GM19035 (cell line): ENCODE measurements at regions not wholly inside any gene's neighbourhood (a gene's known extent, or its start where the extent isn't known, plus 50 kb on each side); places are given as distances from the start of the nearest gene placed in this dataset.
A peak's percentile ranks its signal among the peaks of the same experiment; 100 is the strongest.
"Not testable (repeated sequence)": the region's sequence is repeated elsewhere in the genome, so short reads cannot be mapped to it uniquely, and the experiment has no call there.

Source experiments
- ATAC-seq: cut with Tn5 transposase; IDR thresholded peaks from one replicate; pipeline ENCODE4 v1.9.1; 2021; ENCODE audit not compliant: unreplicated experiment

DNA sequence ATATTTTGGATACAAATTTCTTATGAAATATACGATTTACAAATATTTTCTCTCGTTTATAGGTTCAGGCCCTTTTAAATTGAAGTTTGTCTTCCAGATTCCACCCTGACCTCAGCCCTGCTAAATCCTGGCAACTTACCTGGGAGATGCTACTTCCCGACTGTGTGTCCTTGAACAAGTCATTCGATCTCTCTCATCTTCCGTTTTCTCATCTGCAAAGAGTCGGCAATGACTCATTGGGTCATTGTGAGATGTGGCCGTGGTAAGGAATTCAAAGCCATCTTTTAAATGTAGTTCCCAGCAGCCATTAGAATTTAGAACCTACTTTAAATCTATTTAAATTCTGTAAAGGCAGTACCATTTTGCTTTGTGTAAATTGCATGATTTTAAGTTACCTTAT lies 72.5 kb downstream of the LHX2 start:
- no peak for ATAC-seq

DNA sequence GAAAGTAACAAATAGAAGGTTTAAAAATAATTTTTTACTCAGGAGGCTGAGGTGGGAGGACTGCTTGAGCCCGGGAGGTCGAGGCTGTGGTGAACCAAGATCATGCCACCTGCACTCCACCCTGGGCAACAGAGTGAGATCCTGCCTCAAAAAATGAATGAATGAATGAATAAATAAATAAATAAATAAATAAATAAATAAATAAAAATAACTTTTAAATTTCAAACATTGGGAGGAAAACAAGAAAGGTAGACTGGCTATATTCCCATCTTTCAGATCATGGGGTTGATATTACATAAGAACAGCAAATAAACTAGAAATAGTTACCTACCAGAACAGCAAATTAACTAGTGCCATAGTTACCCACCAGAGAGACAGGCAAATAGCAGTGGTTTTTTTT lies 75.7 kb downstream of the LHX2 start:
- no peak for ATAC-seq

DNA sequence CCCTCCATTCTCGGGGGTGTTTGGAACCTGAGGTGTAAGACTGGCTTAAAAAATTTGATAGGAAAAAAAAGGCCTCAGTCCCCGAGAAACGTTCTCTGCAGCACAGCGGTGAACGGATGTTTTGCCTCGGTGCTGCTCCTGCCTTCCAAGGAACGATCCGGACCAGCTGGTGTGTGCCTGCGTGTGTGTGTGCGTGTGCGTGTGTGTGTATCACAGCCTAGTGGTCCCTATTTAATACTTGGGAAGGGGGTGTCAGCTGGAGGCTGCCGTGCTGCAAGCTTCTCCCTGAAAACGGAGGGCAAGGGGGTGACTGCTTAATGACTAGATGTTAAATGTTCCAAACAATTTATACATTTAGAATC lies 76.9 kb downstream of the LHX2 start:
- ATAC-seq: no peak

DNA sequence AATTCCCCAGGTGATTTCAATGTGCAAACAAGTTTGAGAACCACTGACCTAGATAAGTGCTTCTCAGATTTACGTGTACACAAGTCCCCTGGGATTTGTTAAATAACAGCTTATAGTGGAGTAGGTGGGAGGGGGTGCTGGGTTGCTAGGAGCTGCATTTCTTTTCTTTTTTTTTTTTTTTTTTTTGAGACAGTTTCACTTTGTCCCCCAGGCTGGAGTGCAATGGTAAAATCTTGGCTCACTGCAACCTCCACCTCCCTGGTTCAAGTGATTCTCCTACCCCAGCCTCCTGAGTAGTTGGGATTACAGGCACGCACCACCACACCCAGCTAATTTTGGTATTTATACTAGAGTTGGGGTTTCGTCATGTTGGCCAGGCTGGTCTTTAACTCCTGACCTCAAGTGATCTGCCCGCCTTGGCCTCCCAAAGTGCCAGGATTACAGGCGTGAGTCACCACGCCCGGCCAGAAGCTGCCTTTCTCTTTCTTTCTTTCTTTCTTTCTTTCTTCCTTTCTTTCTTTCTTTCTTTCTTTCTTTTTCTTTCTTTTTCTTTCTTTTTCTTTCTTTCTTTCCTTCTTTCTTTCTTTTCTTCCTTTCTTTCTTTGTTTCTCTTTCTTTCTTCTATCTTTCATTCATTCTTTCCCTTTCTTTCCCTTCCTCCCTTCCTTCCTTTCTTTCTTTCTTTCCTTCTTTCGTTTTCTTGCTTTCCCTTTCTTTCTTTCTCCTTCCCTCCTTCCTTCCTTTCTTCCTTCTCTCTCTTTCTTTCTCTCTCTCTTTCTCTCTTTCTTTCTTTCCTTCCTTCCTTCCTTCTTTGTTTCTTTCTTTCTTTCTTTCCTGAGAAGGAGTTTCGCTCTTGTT lies 78.3 kb downstream of the LHX2 start:
- peak; percentile 71 for ATAC-seq

DNA sequence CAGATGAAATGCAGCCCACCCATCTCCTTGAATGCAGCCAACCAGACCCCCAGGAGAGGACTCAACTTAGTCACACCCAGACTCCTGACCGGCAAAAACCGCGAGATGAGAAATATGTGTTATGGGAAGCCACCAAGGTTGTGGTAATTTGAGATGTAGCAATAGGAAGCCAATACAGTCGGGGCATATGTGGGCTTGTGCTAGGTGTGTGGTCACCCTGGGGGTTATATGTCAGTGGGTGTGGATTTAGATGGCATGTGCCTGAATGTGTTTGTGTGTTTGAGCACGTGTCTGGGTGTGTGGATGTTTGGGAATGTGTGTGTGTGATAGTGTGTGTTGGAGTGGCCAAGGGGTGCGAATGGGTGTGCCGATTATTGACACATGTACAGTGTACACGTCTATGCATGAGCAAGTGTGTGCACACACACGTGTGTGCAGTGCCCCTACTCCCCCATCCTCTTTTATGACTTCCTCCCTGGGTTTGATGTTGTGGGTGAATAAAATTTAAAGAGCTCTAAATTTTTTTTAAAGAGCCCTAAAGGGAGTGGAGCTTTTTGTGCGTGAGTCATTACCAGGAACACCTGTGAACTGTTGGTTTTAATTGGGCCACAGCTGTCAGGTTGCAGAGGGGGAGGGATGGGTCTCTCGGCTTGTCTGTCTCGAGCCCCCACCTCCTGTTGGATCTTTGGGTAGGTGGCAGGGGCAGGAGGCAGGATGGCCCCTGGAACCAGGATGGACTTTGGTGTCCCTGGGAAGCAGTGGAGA lies 86.8 kb downstream of the LHX2 start:
- ATAC-seq: no peak

DNA sequence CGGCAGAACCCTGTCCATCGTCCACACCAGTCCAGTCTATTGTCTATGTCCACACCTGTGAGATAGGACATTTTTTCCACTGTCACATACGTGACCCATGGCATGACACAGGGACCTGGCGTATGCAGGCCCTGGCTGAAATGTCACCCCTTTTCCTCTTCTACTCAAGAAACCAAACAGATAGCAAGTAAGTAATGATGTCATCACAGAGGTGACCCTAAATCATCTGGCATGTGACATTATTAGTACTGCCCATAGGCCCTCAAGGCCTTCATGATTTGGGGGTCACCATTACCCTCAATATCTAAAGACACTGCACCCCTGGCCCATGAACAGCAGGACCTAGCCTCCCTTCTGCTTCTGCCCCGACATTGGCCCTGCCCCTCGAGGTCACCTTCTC lies 88.3 kb downstream of the LHX2 start:
- no peak for ATAC-seq

DNA sequence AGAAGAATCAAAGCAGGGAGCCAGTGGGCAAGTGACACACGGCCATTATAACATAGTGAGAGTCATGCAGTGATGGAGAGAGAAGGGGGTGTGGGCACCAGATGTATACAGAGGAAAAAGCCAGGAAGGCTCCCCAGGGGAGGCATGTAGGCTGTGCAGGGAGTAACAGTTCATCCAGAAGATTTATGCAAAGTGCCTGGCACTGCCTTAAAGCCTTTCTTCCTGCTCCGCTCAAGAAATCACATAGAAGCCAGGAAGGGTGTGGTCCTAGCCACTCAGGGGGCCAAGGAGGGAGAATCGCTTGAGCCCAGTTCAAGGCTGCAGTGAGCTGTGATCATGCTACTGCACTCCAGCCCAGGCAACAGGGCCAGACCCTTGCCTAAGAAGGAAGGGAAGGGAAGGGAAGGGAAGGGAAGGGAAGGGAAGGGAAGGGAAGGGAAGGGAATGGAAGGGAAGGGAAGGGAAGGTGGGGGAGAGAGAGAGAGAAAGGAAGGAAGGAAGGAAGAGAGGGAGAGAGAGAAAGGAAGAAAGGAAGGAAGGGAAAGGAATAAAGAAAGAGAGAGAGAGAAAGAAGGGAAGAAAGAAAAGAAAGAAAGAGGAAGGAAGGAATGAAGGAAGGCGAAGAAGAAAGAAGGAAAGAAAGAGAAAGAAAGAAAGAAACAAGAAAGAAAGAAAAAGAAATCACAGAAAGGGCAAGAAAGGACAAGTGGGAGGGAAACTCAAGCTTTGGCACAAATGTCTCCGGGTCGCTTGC lies 89.8 kb downstream of the LHX2 start:
- no peak for ATAC-seq

DNA sequence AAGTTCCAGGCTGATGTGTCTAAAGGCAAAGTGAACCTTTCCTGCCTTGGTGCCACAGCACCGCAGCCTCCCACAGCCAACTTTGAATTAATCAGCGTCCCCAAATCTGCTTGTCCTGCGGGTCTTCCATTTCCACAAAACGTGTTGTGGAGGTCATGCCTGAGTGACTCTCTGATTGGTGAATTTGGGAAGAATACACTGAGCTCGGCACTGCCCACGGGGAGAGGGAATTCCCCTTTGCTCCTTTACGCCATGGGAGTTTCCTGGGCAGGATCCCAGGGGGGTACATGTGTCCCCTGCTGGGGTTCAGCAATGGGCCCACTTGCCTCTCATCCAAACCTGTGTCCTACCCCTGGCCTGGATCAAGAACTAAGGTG lies 90.4 kb downstream of the LHX2 start:
- no peak for ATAC-seq

DNA sequence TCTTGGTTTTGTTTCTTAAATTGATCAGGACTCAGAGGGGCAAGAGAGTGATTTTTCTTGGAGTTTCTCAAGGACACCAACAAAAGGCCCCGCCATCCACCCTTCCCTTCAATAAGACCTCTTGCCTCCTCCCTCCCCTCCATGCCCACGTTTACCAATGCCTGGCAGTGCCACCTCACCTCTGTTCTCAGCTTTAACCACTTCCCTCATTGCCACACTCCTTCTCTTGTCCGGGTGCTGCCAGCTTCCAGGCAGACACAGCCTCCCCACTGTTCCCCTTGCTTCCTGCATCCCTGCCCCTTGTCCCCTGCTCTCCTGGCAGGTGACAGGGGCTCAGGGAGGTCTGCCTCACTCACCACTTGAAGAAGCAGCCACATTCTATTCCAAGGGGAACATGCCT lies 90.8 kb downstream of the LHX2 start:
- ATAC-seq: no peak

DNA sequence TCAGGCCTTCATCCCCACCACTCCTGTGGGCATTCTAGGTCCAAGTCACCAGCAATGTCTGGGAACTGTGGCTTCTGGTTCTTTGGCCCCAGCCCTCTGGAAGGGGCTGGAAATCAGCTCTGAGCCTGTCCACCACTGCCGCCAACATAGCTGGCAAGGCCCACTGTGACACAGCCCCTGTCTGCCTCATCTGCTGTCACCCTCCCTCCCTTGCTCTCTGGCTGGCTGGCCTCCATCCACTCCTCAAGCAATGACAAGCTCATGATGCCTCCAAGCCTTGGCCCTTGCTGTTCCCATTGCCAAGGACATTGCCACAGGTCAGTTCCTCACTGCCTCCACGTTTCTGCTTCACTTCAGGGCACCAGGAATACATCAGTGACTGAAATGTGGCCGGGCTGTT lies 93.7 kb downstream of the LHX2 start:
- ATAC-seq: no peak

DNA sequence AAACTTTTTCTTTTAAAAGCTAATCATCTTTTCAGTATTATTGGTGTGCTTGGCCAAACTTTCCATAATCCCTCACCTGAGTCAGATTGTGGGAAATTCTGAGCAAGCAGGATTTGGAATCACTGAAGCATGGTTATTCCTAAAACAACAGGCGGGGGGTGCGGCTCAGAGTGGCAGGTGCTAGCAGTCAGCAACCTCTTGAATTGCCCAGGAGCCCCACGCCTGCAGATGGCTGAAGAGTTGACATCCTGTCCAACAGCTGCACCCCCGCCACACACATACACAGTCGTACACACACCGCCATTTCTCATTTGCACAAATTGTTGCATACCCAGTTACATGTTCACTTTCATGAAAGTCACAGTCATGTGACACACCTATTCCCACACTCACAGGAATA lies 96.6 kb downstream of the LHX2 start:
- no peak for ATAC-seq

DNA sequence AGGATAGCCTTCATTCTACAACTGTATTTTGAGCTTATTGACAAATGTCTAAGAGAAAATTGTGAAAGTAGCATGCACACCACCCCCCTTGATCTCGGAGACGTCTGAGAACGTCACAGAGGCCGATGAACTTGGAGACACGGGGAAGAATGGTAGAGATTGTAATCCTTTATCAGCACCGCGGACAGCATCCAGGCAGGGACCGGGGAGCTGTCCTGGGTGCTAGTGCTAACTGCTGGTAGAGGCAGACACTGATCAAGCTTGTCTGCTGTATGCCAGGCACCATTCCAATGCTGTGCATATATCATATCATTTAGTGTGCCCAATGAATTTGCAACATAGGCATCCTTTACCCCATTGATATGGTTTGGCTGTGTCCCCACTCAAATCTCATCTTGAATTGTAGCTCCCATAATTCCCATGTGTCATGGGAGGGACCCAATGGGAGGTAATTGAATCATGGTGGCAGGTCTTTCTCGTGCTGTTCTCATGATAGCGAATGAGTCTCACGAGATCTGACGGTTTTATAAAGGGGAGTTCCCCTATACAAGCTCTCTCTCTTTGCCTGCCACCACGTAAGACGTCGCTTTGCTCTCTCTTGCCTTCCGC lies 98.8 kb downstream of the LHX2 start:
- ATAC-seq: no peak

DNA sequence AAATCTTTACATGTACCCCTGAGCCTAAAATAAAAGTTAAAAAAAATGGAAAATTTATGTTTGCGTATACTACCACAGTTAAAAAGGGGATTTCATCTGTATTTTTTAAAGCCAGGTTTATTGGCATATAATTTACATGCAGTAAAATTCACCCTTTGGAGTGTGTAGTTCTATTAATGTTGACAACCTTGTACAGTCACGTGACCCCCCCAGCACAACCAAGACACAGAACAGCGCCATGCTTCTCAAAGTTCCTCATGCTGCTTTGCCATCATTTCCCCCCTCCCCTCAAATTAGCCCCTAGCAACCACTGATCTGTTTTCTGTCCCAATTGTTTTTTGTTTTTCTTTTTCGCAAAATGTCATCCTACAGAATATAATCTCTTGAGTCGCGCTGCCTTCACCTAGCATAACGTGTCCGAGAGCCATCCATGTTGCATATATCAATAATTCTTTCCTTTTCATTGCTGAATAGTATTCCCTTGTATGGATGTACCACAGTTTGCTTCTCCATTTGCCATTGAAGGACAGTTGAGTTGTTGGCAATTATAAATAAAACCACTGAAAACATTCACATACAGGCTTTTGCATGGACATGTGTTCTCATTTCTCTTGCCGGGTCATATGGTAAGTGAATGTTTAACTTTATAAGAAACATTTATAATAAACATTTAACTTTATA lies 105.3 kb downstream of the LHX2 start:
- ATAC-seq: no peak

DNA sequence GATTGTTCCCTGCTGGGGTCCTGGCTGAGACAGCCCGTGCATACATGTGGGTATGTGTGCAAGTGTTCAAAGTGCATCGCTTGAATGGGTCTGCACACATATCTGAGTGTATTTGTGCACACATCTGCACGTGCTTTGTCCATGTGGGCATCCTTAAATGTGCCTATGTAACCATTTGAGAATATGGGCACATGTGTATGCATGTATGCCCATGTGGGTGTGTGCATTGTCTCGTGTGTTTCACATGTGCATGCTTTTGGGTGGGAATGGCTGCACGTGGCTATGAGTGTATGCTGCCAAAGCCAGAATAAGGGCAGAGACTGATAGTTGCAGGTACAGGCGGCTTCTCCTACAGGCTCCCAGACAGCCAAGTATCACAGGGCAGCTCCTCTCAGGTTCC lies 107.3 kb downstream of the LHX2 start:
- ATAC-seq: no peak

DNA sequence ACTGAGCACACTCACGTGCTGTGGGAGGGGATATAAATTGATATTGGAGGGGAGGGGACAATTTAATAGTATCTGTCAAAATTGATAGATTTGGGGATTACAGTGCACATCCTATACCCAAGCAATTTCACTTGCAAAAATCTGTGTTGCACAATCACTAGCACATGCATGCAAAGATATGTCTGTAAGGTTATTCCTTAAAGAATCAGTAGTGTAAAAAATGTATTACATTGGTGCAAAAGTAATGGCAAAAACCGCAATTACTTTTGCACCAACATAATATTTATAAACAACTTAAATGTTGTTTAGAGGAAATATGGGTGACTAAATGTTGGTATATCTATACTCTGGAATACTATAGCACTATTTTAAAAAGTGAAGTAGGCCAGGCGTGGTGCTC lies 108.7 kb downstream of the LHX2 start:
- ATAC-seq: no peak

DNA sequence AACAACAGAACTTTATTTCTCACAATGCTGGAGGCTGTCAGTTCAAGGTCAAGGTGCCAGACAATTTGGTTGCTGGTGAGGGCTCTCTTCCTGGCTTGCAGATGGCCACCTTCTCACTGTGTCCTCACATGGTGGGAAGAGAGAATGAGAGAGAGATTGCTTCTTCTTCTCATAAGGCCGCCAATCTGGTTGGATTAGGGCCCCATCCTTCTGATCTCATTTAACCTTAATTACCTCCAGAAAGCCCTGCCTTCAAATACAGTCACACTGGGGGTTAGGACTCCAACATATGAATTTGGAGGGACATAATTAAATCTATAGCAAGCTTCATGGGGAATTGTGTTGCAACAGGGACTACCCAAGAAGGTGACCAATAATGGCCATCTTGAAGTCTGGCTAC lies 110.2 kb downstream of the LHX2 start:
- no peak for ATAC-seq

DNA sequence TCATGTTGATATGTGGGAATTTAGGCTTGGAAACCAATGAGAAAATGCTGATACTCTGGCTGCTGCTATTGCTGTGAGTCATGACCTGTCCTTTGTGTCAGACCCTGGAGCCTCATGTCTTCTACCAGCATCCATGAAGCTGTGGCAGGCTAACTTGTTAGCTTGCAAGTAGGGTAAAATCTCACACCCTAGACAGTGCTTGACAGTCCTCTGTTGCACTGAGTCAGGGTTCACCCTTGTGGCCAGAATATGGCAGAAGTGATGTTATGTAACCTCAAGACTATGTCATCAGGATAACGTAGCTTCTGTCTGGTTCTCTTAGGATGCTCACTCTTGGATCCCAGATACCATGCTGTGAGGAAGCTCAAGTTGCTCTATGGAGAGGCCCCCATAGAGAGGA lies 110.8 kb downstream of the LHX2 start:
- ATAC-seq: no peak

DNA sequence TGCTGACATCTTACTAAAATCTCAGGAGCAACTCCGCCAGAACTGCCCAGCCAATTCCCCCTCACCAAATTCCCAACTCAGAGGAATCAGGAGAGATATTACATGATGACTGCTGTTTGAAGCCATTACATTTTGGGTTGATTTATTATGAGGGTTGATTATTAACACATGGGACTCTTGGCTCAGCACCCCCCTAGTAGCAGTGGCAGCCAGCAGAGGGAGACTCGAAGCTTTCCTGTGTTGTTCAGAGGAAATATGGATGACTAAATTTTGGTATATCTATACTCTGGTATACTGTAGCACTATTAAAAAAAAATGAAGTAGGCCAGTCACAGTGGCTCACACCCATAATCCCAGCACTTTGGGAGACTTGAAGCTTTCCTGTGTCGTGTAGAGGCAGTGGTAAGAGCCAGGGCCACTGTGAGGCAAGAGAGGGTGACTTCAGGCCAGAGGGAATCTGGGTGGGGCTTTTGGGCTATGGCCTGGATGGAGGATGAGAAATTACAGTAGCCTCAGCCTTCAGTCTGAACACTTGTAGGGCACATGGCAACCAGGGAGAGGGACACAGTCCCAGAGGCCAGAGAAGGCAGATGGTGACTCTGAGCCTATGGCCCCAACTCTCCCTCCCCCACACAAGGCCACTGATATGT lies 111.4 kb downstream of the LHX2 start:
- no peak for ATAC-seq

DNA sequence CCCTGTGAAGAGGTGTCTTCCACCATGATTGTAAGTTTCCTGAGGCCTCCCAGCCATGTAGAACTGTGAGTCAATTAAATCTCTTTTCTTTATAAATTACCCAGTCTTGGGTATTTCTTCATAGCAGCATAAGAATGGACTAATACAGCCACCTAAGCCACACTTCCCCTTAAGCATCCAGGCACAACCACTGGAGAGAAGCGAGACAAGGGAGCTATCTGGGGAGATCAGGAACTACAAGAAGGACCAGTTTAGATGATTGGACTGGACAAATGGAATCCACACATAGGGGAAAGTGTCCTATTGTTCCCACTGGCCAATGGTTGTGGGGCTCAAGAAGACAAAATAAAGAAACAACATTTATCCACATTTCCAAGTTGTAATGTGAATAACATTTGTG lies 112.1 kb downstream of the LHX2 start:
- not testable (repeated sequence) for ATAC-seq
